ENCODE measurements at regions not wholly inside any gene's neighbourhood (a gene's known extent, or its start where the extent isn't known, plus 50 kb on each side); places are given as distances from the start of the nearest gene placed in this dataset.

DNA sequence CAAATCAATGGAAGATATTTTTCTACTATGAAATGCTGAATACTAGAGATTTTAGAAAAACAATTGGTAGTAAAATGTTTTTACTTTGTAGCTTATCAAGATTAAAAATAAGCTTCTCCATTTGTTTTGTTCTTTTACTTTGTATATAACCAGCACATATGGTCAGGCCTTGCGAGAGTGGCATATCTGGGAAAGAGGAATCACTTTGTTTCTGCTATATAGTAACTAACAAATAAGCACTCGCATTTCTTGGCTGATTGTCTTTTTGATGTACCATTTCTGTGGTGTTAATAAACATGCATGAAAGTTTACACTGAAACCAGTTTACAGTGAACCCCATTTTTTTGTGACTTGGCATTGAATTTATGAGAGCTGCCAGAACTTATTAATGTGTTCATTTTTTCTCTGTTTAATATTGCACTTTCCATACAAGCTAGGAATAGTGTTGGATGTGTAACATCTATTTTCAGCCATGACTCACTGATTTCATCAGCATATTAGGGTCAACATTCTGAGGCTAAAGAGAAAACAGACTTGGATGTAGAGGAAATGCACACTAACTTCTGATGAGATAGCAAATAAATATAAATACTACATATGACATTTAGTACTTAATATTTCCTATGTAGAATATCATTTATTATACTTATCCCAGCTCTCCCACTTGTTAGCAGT is 635.5 kb downstream of the KCNH5 start:
- TF ChIP-seq, protein P1, sequence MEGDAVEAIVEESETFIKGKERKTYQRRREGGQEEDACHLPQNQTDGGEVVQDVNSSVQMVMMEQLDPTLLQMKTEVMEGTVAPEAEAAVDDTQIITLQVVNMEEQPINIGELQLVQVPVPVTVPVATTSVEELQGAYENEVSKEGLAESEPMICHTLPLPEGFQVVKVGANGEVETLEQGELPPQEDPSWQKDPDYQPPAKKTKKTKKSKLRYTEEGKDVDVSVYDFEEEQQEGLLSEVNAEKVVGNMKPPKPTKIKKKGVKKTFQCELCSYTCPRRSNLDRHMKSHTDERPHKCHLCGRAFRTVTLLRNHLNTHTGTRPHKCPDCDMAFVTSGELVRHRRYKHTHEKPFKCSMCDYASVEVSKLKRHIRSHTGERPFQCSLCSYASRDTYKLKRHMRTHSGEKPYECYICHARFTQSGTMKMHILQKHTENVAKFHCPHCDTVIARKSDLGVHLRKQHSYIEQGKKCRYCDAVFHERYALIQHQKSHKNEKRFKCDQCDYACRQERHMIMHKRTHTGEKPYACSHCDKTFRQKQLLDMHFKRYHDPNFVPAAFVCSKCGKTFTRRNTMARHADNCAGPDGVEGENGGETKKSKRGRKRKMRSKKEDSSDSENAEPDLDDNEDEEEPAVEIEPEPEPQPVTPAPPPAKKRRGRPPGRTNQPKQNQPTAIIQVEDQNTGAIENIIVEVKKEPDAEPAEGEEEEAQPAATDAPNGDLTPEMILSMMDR (IDR thresholded peaks at IDR 0.05) = no peak
- H3K4me3 ChIP-seq (ENCODE audit: low read length) = no peak overlapping the region
- Mint-ChIP-seq H3K27me3 (ENCODE audit: low read depth in 2 of 2) (no peaks in the 10 kb centered on the region), H3K27ac (no peak overlapping the region), H3K36me3 (no peaks in the 10 kb centered on the region), H3K4me3 (no peak overlapping the region), H3K9me3 (peaks cover 5 to 6% of the 10 kb centered on the region in 2 donors), H3K4me1 (no peaks in the 10 kb centered on the region)
- no peaks in the 10 kb centered on the region for H3K36me3 ChIP-seq (ENCODE audit: control insufficient read depth, insufficient read depth, low read length)
- 67% methylated on average over 1 of the region's 2 CpGs for WGBS (ENCODE audit: insufficient coverage)
- no peak for ATAC-seq
- intact Hi-C loops (cut with micrococcal nuclease) = no loop called here
- H3K4me1 ChIP-seq (ENCODE audit: control insufficient read depth, insufficient read depth, low read length) = no peaks in the 10 kb centered on the region
- H3K9me3 ChIP-seq (ENCODE audit: control insufficient read depth, insufficient read depth, low read length) = no peaks in the 10 kb centered on the region
- DNase-seq = no peak
- H3K27ac ChIP-seq (ENCODE audit: low read length) = no peak overlapping the region
- H3K27me3 ChIP-seq (ENCODE audit: control insufficient read depth, insufficient read depth, low read length) = no peaks in the 10 kb centered on the region

DNA sequence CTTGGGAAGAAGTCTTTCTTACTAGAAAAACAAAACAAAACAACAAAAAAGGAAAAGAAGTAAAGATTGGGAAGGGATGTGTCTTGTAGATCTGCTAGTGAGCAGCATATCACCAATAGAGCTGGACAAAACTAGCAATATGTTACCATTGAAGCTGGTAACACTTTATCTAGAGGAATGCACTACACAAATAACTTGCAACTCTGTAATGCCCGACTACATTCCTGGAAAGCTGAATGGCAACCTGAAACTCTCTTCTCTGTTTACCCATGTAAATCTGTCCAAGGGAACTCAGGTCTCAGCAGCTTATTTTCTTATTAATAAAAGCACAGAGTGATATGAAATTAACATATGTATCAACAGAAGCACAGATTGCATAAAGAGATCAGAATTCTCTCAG is 624.4 kb downstream of the KCNH5 start:
- Mint-ChIP-seq H3K36me3 (no peaks in the 10 kb centered on the region), H3K9me3 (peaks cover 6 to 10% of the 10 kb centered on the region in 2 donors), H3K27me3 (ENCODE audit: low read depth in 2 of 2) (no peaks in the 10 kb centered on the region), H3K4me3 (no peak overlapping the region), H3K4me1 (no peaks in the 10 kb centered on the region), H3K27ac (no peak overlapping the region)
- Histone ChIP-seq H3K36me3 (ENCODE audit: control insufficient read depth, insufficient read depth, low read length) (no peaks in the 10 kb centered on the region), H3K9me3 (ENCODE audit: control insufficient read depth, insufficient read depth, low read length) (no peaks in the 10 kb centered on the region), H3K27me3 (ENCODE audit: control insufficient read depth, insufficient read depth, low read length) (no peaks in the 10 kb centered on the region), H3K27ac (ENCODE audit: low read length) (no peak overlapping the region), H3K4me1 (ENCODE audit: control insufficient read depth, insufficient read depth, low read length) (no peaks in the 10 kb centered on the region), H3K4me3 (ENCODE audit: low read length) (no peak overlapping the region)
- 80% methylated on average over 1 of the region's 1 CpG for WGBS (ENCODE audit: insufficient coverage)
- no peak for ATAC-seq
- TF ChIP-seq, protein P1 (IDR thresholded peaks at IDR 0.05) = no peak
- DNase-seq = no peak
- intact Hi-C loops (cut with micrococcal nuclease) = no loop called here

DNA sequence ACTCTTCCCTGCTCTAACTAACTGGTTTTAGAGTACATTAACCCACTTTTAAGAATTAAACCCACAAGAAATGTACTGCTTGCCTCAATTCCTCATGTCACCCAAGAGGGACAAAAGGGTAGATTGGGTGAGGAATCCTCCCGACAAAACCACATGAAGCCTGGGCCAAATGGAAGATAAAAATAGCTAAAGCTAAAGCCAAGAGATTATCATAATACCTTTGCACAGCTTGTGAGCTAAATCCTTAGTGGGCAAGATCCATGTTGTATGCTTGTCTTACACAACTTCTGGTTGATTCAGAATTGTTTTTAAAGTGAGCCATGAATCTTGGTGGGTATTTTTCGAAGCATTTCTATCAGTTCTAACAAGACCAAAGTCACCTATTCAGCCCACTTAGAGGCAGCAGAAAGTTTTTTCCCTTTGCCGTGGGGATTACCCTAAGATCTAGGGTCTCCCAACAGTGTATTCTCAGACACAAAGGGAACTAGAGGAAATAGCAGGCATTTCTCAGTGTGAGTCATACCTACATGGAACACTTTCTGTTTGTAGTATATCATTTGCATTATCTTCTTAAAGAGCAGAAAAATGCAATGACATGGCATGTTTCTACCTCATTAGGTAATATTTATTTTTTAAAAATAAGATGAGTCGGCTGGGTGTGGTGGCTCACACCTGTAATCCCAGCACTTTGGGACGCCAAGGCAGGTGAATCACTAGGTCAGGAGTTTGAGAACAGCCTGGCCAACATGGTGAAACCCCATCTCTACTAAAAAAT is 616.6 kb downstream of the KCNH5 start:
- Mint-ChIP-seq H3K9me3 (peaks cover 10 to 26% of the 10 kb centered on the region in 2 donors), H3K36me3 (no peaks in the 10 kb centered on the region), H3K27ac (no peak overlapping the region), H3K27me3 (ENCODE audit: low read depth in 2 of 2) (no peaks in the 10 kb centered on the region), H3K4me1 (no peaks in the 10 kb centered on the region), H3K4me3 (no peak overlapping the region)
- H3K9me3 ChIP-seq (ENCODE audit: control insufficient read depth, insufficient read depth, low read length) = peaks cover 3% of the 10 kb centered on the region
- 79% methylated on average over 5 of the region's 5 CpGs for WGBS (ENCODE audit: insufficient coverage)
- H3K36me3 ChIP-seq (ENCODE audit: control insufficient read depth, insufficient read depth, low read length) = no peaks in the 10 kb centered on the region
- no peak overlapping the region for H3K27ac ChIP-seq (ENCODE audit: low read length)
- no peak for ATAC-seq
- no peaks in the 10 kb centered on the region for H3K27me3 ChIP-seq (ENCODE audit: control insufficient read depth, insufficient read depth, low read length)
- no peaks in the 10 kb centered on the region for H3K4me1 ChIP-seq (ENCODE audit: control insufficient read depth, insufficient read depth, low read length)
- intact Hi-C loops (cut with micrococcal nuclease) = no loop called here
- TF ChIP-seq, protein P1 (IDR thresholded peaks at IDR 0.05) = no peak
- H3K4me3 ChIP-seq (ENCODE audit: low read length) = no peak overlapping the region
- no peak for DNase-seq

Data from natural killer cell (primary cell).